ENCODE measurements at regions not wholly inside any gene's neighbourhood (a gene's known extent, or its start where the extent isn't known, plus 50 kb on each side); places are given as distances from the start of the nearest gene placed in this dataset.

- TF ChIP-seq RFX5 (IDR thresholded peaks at IDR 0.05; ENCODE audit: borderline replicate concordance, low read depth, low read length) (no peak), MAX (IDR thresholded peaks at IDR 0.05) (no peak), POU5F1 (IDR thresholded peaks at IDR 0.05; ENCODE audit: low read depth, low read length) (no peak), POLR2A (IDR thresholded peaks at IDR 0.05; ENCODE audit: control extremely low read depth in 1 of 2, low read depth in 2 of 2, low read length in 2 of 2) (no peak), KDM5A (IDR thresholded peaks at IDR 0.05; ENCODE audit: low read length) (no peak), CTCF (IDR thresholded peaks at IDR 0.05; ENCODE audit: control extremely low read depth in 1 of 3, insufficient read depth in 1 of 3, low read depth in 1 of 3, low read length in 3 of 3) (no peak), KDM1A (IDR thresholded peaks at IDR 0.05; ENCODE audit: borderline replicate concordance, low read length) (no peak)
These were observed 448.7 kb downstream of the SLC6A15 start for GRCh38 chr12:84463741-84464495.

Measured in H1 (cell line).